ENCODE measurements at regions not wholly inside any gene's neighbourhood (a gene's known extent, or its start where the extent isn't known, plus 50 kb on each side); places are given as distances from the start of the nearest gene placed in this dataset.

DNA sequence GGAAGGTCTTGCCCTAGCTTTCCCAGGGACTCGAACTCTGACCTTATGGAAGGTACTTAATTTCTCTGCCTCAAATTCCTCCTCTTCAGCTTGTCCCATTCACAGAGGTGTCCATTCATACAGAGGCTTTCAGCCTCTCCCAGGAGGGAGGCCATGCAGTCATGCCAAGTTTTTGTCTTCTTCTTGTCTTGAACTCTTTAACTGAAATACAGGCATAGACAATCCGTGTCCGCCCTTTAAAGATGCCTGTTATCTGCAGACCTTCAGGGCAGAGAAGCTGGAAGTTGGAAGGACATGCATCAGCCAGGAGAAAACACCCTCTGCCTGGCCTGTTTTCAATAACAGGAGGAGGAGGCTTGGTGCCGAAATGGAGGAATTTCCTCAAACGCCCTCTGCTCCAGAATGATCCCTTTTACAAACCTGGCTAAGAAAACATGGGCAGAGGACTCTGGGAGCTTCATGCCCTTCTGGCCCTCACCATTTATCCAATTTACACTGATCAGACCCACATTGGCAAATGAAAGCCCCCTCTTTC lies 308.3 kb downstream of the MYCN start:
- Histone ChIP-seq H4K20me1 (ENCODE audit: insufficient read depth) (no peaks in the 10 kb centered on the region), H3K27me3 (ENCODE audit: insufficient read depth) (no peaks in the 10 kb centered on the region), H3K9ac (no peak overlapping the region), H3K27ac (ENCODE audit: low read depth in 2 of 2, low read length in 1 of 2) (no peak overlapping the region), H3K9me2 (no peaks in the 10 kb centered on the region), H3K79me2 (ENCODE audit: insufficient read depth) (no peaks in the 10 kb centered on the region), H2AFZ (ENCODE audit: low read depth) (no peak overlapping the region), H3K4me2 (no peak overlapping the region), H3F3A (replicated peaks; ENCODE audit: insufficient read depth) (no peaks in the 10 kb centered on the region), H3K4me3 (ENCODE audit: low read depth in 2 of 2, low read length in 1 of 2) (no peak overlapping the region), H3K9me3 (no peaks in the 10 kb centered on the region), H3K4me1 (ENCODE audit: control insufficient read depth in 1 of 2, insufficient read depth in 2 of 2, low read depth in 1 of 2, low read length in 1 of 2) (no peaks in the 10 kb centered on the region; a peak in 1 of 4 replicates), H3K36me3 (replicated peaks in 1 of 2; ENCODE audit: control insufficient read depth in 1 of 2, insufficient read depth in 2 of 2, low read length in 1 of 2) (no peaks in the 10 kb centered on the region)
- ChIA-PET POLR2A (no interaction called here), CTCF (interaction anchor here (1.4 to 3.3 kb wide), 4 partner anchors 11 to 309 kb away, joined by 3 to 9 read pairs (median 6); partner anchors contain the start of gene MYCN)
- DNase-seq, result no peak
- 39% methylated on average over 5 of the region's 5 CpGs for WGBS (ENCODE audit: low lambda C conversion rate)
- TF ChIP-seq POLR2AphosphoS5 (IDR thresholded peaks at IDR 0.05; ENCODE audit: low read depth, low read length), result no peak
- TF ChIP-seq SIN3A (IDR thresholded peaks at IDR 0.05; ENCODE audit: borderline replicate concordance, low read depth, low read length), result no peak
- TF ChIP-seq FOSL2 (IDR thresholded peaks at IDR 0.05; ENCODE audit: borderline replicate concordance, low read depth), result no peak
- no peak for TF ChIP-seq FOXM1 (IDR thresholded peaks at IDR 0.05; ENCODE audit: low read depth)
- no peak for TF ChIP-seq YY1 (IDR thresholded peaks at IDR 0.05; ENCODE audit: low read depth)
- no peak for TF ChIP-seq USF1 (IDR thresholded peaks at IDR 0.05; ENCODE audit: borderline replicate concordance, low read depth)
- no peak for TF ChIP-seq NRF1 (IDR thresholded peaks at IDR 0.05; ENCODE audit: low read depth, low read length)
- no peak for TF ChIP-seq CTCF (IDR thresholded peaks at IDR 0.05)
- TF ChIP-seq GABPA (IDR thresholded peaks at IDR 0.05; ENCODE audit: low read depth), result no peak
- TF ChIP-seq, protein P1, sequence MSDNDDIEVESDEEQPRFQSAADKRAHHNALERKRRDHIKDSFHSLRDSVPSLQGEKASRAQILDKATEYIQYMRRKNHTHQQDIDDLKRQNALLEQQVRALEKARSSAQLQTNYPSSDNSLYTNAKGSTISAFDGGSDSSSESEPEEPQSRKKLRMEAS (IDR thresholded peaks at IDR 0.05; ENCODE audit: low read depth), result no peak
- TF ChIP-seq TCF12 (IDR thresholded peaks at IDR 0.05), result no peak
- TF ChIP-seq ELF1 (IDR thresholded peaks at IDR 0.05), result no peak
- TF ChIP-seq, protein P2, sequence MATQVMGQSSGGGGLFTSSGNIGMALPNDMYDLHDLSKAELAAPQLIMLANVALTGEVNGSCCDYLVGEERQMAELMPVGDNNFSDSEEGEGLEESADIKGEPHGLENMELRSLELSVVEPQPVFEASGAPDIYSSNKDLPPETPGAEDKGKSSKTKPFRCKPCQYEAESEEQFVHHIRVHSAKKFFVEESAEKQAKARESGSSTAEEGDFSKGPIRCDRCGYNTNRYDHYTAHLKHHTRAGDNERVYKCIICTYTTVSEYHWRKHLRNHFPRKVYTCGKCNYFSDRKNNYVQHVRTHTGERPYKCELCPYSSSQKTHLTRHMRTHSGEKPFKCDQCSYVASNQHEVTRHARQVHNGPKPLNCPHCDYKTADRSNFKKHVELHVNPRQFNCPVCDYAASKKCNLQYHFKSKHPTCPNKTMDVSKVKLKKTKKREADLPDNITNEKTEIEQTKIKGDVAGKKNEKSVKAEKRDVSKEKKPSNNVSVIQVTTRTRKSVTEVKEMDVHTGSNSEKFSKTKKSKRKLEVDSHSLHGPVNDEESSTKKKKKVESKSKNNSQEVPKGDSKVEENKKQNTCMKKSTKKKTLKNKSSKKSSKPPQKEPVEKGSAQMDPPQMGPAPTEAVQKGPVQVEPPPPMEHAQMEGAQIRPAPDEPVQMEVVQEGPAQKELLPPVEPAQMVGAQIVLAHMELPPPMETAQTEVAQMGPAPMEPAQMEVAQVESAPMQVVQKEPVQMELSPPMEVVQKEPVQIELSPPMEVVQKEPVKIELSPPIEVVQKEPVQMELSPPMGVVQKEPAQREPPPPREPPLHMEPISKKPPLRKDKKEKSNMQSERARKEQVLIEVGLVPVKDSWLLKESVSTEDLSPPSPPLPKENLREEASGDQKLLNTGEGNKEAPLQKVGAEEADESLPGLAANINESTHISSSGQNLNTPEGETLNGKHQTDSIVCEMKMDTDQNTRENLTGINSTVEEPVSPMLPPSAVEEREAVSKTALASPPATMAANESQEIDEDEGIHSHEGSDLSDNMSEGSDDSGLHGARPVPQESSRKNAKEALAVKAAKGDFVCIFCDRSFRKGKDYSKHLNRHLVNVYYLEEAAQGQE (IDR thresholded peaks at IDR 0.05; ENCODE audit: low read depth, low read length), result no peak
- TF ChIP-seq CHD2 (IDR thresholded peaks at IDR 0.05; ENCODE audit: low read length, partially characterized antibody), result no peak
- TF ChIP-seq SMC3 (IDR thresholded peaks at IDR 0.05; ENCODE audit: low read depth, low read length), result no peak
- no peak for TF ChIP-seq TAF1 (IDR thresholded peaks at IDR 0.05; ENCODE audit: borderline replicate concordance, low read depth, low read length)
- no peak for TF ChIP-seq GATA2 (CRISPR knock-in tag; IDR thresholded peaks at IDR 0.05)
- no peak for TF ChIP-seq RCOR1 (IDR thresholded peaks at IDR 0.05; ENCODE audit: low read length)
- no peak for TF ChIP-seq RAD21 (IDR thresholded peaks at IDR 0.05; ENCODE audit: low read length)
- no peak for TF ChIP-seq ZBTB33 (IDR thresholded peaks at IDR 0.05; ENCODE audit: borderline replicate concordance, low read depth)
